Osteoblast (primary cell): ENCODE measurements at regions not wholly inside any gene's neighbourhood (a gene's known extent, or its start where the extent isn't known, plus 50 kb on each side); places are given as distances from the start of the nearest gene placed in this dataset.
"Not testable (repeated sequence)": the region's sequence is repeated elsewhere in the genome, so short reads cannot be mapped to it uniquely, and the experiment has no call there.

Experiments used
- DNase-seq: peaks from one replicate; pipeline ENCODE4 v3.0.0; 2011; ENCODE audit warnings: low spot score, mixed read lengths; ENCODE audit not compliant: insufficient read length; ENCODE audit errors: missing footprints
- H2AFZ ChIP-seq: 2 replicates; pipeline ENCODE4 v1.6.0; 2011; ENCODE audit warnings: mild to moderate bottlenecking, low read length
- H3K27ac ChIP-seq: 2 replicates; pipeline ENCODE4 v1.5.1; 2011; ENCODE audit warnings: mild to moderate bottlenecking, low read depth, low read length, moderate library complexity
- H3K27me3 ChIP-seq: 2 replicates; pipeline ENCODE4 v1.6.0; 2012; ENCODE audit warnings: mild to moderate bottlenecking, control low read depth, inconsistent platforms, low read length, moderate library complexity; ENCODE audit not compliant: insufficient read depth
- H3K36me3 ChIP-seq: 2 replicates; pipeline ENCODE4 v1.5.1; 2011; ENCODE audit warnings: mild to moderate bottlenecking, low read length, control low read depth, moderate library complexity; ENCODE audit not compliant: insufficient read depth
- H3K4me1 ChIP-seq: 2 replicates; pipeline ENCODE4 v1.5.1; 2011; ENCODE audit warnings: mild to moderate bottlenecking, low read length, control low read depth, moderate library complexity; ENCODE audit not compliant: insufficient read depth
- H3K4me2 ChIP-seq: 2 replicates; pipeline ENCODE4 v1.6.0; 2011; ENCODE audit warnings: mild to moderate bottlenecking, low read length; ENCODE audit not compliant: insufficient read depth
- H3K4me3 ChIP-seq: fragments of 200-600 bp; sonication (generic); 3 replicates; pipeline ENCODE4 v1.5.1; 2012; ENCODE audit warnings: mild to moderate bottlenecking, low read length, inconsistent platforms; ENCODE audit not compliant: insufficient read depth
- H3K79me2 ChIP-seq: 2 replicates; pipeline ENCODE4 v1.6.0; 2012; ENCODE audit warnings: mild to moderate bottlenecking, low read length, control low read depth, inconsistent platforms; ENCODE audit not compliant: insufficient read depth
- H3K9me3 ChIP-seq: 2 replicates; pipeline ENCODE4 v1.5.1; 2011; ENCODE audit warnings: low read depth, low read length, control low read depth
- H4K20me1 ChIP-seq: 2 replicates; pipeline ENCODE4 v1.6.0; 2012; ENCODE audit warnings: mild to moderate bottlenecking, low read length, control low read depth; ENCODE audit not compliant: insufficient read depth
- CTCF ChIP-seq: IDR thresholded peaks from 2 replicates; pipeline ENCODE4 v1.5.1; 2011; ENCODE audit warnings: mild to moderate bottlenecking, low read depth, low read length, moderate library complexity; ENCODE audit errors: extremely low read depth

- H3K27me3 ChIP-seq, result no peaks in the 10 kb centered on the region
- no peak overlapping the region for H3K4me3 ChIP-seq
- H3K27ac ChIP-seq, result no peak overlapping the region
- H3K79me2 ChIP-seq, result no peaks in the 10 kb centered on the region
- no peak for TF ChIP-seq CTCF
- no peak overlapping the region for H2AFZ ChIP-seq
- DNase-seq, result no peak
- H3K4me2 ChIP-seq, result no peak overlapping the region
- H3K9me3 ChIP-seq, result no peaks in the 10 kb centered on the region
- H3K4me1 ChIP-seq, result no peaks in the 10 kb centered on the region
- H3K36me3 ChIP-seq, result no peaks in the 10 kb centered on the region
- no peaks in the 10 kb centered on the region for H4K20me1 ChIP-seq
Observed at GRCh38 chr16:79834720-79835119, 234.2 kb upstream of the MAF start.

GRCh38 chr16:79834003-79834402 is 233.5 kb upstream of the MAF start:
- H4K20me1 ChIP-seq, H3K79me2 ChIP-seq, H3K4me2 ChIP-seq, H2AFZ ChIP-seq, H3K36me3 ChIP-seq, H3K27ac ChIP-seq, H3K4me3 ChIP-seq, H3K27me3 ChIP-seq, H3K4me1 ChIP-seq, H3K9me3 ChIP-seq, DNase-seq: not testable (repeated sequence)

- Histone ChIP-seq H3K27me3 (no peaks in the 10 kb centered on the region), H2AFZ (no peak overlapping the region), H3K27ac (no peak overlapping the region), H3K4me1 (no peaks in the 10 kb centered on the region), H3K79me2 (no peaks in the 10 kb centered on the region), H4K20me1 (no peaks in the 10 kb centered on the region), H3K4me2 (no peak overlapping the region), H3K4me3 (no peak overlapping the region), H3K9me3 (no peaks in the 10 kb centered on the region), H3K36me3 (no peaks in the 10 kb centered on the region)
- TF ChIP-seq CTCF, result no peak
- DNase-seq, result no peak
Observed at GRCh38 chr16:79833559-79833958, 233.0 kb upstream of the MAF start.

GRCh38 chr16:79826732-79827475 is 226.4 kb upstream of the MAF start:
- no peak for DNase-seq

More at GRCh38 chr16:79826732-79827475, 226.4 kb upstream of the MAF start:
- Histone ChIP-seq H3K9me3 (no peaks in the 10 kb centered on the region), H4K20me1 (no peaks in the 10 kb centered on the region), H3K79me2 (no peaks in the 10 kb centered on the region), H3K4me2 (no peak overlapping the region), H3K27ac (no peak overlapping the region), H3K4me3 (no peak overlapping the region), H3K4me1 (no peaks in the 10 kb centered on the region), H3K36me3 (no peaks in the 10 kb centered on the region), H3K27me3 (no peaks in the 10 kb centered on the region), H2AFZ (no peak overlapping the region)
- TF ChIP-seq CTCF, result no peak
